GM19035 (cell line): ENCODE measurements at regions not wholly inside any gene's neighbourhood (a gene's known extent, or its start where the extent isn't known, plus 50 kb on each side); places are given as distances from the start of the nearest gene placed in this dataset.

Source experiments
- ATAC-seq: cut with Tn5 transposase; IDR thresholded peaks from one replicate; pipeline ENCODE4 v1.9.1; 2021; ENCODE audit not compliant: unreplicated experiment

GRCh38 chr11:59302991-59303390 is 55.7 kb upstream of the OR5AN1 start:
- ATAC-seq = no peak

DNA sequence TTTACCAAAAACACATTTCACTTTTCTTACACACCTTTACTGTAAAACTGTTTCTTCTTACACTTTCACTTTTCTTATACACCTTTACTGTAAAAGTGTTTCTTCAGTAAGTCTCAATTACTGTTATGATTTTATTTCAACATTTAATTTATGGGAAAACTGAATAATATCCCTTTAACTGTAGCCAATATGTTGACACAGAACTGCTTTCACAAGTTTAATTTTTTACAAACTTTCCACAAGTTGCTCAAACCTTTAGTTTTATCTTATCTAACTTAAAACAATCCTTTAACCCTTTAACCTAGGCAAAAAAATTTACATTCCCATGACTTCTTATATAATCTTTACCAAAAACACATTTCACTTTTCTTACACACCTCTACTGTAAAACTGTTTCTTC is 63.3 kb upstream of the OR5AN1 start:
- no peak for ATAC-seq

DNA sequence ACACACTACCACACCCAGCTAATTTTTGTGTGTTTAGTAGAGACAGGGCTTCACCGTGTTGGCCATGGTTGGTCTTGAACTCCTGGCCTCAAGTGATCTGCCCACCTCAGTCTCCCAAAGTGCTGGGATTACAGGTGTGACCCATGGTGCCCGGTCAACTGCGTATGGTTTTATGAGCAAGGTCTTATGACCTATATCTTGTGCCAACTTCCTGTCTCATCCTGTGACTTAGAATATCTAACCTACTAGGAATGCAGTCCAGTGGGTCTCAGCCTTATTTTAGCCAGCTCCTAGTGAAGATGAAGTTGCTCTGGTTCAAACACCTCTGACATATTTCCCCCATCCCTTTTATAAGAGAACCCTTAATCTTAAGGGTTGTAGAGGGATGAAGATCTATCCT is 66.1 kb upstream of the OR5AN1 start:
- no peak for ATAC-seq

DNA sequence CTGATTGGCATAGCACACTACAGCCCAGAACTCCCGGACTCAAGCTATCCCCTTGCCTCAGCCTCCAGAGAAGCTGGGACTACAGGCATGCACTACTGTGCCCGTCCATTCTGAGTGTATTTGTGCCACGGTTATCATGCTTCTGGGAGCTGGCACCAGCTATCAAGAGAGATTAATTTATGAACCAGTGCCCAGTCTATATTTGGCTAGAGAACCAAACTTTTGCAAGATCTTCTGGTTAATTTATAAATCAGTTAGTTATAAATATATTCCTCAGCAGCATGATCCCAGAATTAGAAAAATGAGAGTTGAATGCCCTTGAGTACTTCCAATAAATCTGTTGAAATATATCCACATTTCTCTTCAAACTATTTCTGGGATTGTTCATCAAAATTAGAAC is 67.5 kb upstream of the OR5AN1 start:
- ATAC-seq = no peak

DNA sequence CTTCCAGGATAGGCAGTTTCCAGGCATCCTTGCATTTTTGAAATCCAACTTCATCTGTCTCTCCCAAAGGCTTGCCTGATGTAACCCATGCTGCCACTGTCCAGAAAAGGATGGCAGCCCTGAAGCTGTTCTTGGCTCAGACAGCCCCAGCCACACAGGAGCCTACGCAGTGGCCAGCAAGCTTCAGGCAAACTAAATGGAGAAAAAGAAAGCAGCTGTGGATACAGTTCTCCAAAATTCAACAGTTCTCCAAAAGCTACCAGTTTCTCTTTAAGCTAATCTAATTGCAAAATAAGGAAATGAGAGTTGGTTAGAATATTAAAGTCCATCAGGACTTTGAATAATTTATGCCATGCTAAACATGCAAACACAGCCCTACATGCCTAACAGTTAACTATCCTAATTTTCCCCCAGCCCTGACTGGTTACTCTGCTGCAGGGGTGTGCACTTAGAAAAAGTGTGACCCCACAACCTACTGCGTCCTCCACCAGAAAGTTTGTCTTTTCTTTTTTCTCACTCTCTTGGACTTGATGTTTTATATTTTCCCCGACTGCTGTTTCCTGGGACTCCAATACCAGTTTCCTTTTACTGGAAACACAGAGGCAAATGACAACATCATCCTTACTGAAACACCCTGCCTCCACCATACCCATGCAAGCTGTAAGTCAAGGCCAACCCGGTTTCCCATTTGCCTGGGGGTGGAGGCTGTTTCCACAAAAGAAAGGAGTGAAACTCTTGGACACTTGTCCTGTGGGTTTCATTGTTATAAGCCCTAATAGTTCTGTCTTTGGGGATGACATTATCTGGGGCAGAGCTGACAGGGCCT is 69.1 kb upstream of the OR5AN1 start:
- no peak for ATAC-seq

GRCh38 chr11:59285716-59286260 is 72.9 kb upstream of the OR5AN1 start:
- no peak for ATAC-seq

DNA sequence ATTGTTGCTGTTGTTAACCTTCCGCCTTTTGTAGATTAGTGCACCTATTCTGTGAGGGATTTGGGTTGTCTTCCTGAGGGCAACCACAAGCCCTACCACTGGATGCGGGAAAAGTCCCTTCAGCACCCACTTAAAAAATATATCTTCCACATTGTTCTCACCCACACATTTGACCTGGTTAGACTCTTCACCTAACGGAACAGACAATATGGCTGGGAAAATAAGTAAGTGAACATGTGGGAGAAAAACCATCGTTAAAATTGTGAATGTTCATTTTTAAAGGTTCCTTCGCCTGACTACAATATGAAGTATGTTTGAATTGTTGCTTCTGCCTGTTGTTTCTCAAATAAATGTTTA is 72.0 kb upstream of the MPEG1 start:
- ATAC-seq = peak; percentile 8

DNA sequence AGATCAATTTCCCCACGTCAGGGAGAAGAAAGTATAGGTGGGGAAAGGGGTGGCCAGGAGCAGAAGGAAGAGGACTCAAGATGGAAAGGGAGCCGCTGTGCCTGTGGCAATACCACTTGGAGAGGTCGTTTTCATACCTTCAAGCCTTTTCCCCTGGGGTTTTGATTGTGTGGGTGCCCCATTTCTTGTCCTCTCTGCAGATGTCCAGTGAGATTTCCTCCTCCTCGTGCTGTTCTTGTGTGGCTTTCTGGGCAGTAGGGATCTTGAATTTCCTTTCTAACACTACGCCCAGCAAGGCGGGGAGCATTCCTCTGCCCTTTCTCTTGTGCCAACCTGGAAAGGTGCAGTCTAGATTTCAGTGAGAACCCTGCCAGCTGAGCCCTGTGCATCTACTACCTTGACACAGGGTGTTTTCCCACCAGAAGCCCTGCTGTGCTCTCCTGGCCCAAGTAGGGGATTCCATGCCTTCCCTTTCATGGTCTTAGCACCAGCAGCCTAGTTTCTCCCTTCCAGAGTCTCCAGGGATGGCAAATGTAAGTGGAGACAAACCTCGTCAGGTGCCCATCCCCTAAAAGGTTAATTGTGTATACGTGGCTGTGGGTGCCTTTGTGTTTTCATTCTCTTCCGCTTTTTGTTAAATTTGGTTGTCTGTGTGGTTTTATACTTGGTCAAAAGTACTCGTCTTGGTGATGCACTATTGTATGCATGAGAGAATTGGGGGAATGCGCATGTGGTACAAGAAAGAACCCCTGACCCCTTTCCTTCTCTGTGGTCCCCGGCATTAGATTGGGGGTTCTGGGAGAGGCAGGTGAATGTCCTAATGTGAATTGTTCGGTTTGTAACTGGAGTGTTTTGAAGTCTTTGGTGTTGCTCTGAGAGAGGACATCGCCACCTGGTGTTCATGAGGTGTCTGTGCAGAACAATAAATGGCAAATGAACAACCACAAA is 71.4 kb upstream of the MPEG1 start:
- ATAC-seq = peak; percentile 84

- ATAC-seq = no peak
Measured at GRCh38 chr11:59283311-59283710, 70.6 kb upstream of the MPEG1 start.

DNA sequence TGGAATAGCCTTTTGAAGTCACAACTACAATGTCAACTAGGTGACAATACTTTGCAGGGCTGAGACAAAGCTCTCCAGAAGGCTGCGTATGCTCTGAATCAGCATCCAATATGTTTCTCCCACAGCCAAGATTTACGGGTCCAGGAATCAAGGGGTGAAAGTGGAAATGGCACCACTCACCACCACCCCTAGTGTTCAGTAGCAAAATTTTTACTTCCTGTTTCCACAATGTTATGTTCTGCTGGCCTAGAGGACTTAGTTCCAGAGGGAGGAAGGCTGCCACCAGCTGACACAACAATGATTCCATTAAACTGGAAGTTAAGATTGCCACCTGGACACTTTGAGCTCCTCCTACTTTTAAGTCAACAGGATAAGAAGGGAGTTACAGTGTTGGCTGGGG is 68.5 kb upstream of the MPEG1 start:
- ATAC-seq = no peak

DNA sequence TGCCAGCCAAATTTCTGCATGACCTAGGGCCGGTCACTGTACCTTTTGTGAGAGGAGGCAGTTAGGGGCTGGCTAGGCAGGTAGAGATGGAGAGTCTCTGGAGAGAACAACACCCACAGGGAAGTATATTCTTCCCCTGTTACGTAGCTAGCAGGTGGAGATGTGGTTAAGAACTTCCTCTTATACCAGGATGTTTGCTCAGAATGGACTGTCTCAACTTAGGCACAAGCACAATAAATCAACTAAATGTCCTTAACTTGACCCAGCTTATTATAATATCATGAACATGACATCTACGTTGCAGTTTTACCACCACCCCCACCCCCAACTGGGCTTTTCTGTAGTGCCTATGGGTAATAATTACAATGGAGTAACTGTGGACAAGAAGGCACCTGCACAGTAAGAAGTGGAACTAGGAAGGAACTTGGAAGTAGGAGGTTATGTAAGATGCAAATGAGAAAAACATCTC is 60.7 kb upstream of the MPEG1 start:
- peak; percentile 85 for ATAC-seq

DNA sequence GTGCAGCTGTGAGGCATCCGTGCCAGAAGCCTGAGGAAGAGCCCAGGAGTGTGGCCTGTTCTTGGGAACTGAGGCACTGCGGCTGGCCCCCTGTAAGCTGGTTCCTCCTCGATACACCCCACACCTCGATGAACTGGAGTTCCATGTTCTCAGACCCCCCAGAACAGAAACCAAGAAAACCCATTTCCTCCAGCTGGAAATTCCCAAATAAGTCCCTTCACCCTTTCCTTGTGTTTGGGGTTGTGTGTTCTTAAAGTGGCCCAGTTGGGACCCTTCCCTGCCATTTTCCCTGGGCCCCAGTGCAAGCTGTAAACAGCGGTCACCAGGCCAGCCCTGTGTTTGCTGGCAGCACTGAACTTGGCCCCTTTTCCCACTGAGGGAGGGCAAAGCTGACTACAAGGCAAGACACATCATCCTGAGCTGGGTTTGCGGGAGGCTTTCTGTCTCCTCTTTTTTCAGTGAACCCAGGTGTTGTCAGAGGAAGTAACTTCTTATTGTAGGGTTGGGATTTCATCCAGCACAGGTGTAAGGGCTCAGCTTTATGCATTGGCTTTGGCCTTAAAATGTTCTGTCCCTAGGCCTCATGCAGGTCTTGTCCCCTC is 60.1 kb upstream of the MPEG1 start:
- peak; percentile 6 for ATAC-seq

DNA sequence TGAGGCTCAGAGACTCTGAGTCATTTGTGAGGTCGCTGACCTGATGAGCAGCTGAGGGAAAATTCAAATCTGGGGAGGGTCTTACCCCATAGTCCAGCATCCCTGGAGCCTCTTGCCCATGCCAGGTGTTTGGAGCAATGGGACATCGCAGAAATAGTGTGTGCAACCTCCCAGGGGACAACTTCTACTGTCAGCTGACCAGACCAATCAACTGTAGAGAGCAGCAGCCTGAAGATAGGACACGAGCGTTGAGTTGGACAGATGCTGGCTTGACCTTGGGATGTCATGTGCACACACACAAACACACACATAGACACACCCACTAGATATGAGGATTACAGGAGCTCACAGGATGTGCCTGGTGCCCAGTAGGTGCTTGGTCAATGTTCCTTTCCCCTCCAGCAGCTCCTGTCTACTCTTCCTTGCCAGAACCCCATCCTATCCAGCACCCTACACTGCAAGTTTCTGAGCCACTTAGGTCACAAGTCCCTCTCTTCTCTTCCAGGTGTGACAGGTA is 59.1 kb upstream of the MPEG1 start:
- no peak for ATAC-seq

- no peak for ATAC-seq
Measured at GRCh38 chr11:59271247-59271755, 58.6 kb upstream of the MPEG1 start.

- no peak for ATAC-seq
Measured at GRCh38 chr11:59267736-59268475, 55.2 kb upstream of the MPEG1 start.

- ATAC-seq = peak; percentile 55
Measured at GRCh38 chr11:59267196-59267595, 54.5 kb upstream of the MPEG1 start.

- ATAC-seq = no peak
Measured at GRCh38 chr11:59266491-59266890, 53.8 kb upstream of the MPEG1 start.

- no peak for ATAC-seq
Measured at GRCh38 chr11:59265735-59266134, 53.0 kb upstream of the MPEG1 start.

GRCh38 chr11:59264736-59265135 is 52.0 kb upstream of the MPEG1 start:
- no peak for ATAC-seq

GRCh38 chr11:59263225-59263894 is 50.6 kb upstream of the MPEG1 start:
- no peak for ATAC-seq
